ENCODE measurements at regions not wholly inside any gene's neighbourhood (a gene's known extent, or its start where the extent isn't known, plus 50 kb on each side); places are given as distances from the start of the nearest gene placed in this dataset.

DNA sequence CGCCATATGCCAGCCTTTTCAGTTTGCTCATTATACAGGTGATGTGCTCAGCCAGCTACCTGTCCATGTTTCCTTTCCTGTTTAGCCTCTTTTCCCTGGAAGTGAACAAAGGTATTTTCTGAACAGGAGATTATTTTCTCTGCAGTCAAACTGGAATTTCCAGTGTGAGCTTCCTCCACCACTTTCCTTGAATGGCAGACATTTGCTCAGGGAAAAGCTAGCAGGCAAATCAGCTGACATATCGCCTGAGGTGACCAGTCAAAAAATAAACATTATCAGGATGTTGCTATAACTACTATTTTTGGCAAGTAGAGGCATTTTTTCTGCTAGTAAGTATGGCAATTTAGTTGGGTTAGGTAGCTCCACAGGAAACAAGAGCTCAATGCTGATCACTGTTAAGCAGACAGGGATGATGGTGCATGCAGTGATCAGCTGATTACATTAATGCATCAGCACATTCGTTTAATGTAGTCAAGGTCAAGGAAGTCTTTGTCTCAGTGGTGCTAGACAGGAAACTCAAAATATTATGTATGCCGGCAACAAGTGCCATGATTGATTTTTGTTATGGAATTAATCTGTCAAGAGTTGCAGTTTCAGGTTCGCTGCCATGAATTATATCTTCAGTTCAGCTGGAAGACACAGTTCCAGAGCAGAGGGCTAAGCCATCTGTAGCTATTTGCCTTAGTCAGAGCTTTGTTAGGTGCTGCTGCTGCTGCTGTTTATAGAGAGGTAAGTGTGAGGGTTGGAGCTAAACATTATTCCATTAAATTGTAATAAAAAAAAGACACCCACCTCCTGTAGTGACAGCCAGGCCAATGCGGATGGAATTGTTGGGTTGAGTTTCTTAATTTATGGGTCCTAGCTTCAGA lies 179.7 kb upstream of the ST6GALNAC5 start:
- TF ChIP-seq, protein P1, sequence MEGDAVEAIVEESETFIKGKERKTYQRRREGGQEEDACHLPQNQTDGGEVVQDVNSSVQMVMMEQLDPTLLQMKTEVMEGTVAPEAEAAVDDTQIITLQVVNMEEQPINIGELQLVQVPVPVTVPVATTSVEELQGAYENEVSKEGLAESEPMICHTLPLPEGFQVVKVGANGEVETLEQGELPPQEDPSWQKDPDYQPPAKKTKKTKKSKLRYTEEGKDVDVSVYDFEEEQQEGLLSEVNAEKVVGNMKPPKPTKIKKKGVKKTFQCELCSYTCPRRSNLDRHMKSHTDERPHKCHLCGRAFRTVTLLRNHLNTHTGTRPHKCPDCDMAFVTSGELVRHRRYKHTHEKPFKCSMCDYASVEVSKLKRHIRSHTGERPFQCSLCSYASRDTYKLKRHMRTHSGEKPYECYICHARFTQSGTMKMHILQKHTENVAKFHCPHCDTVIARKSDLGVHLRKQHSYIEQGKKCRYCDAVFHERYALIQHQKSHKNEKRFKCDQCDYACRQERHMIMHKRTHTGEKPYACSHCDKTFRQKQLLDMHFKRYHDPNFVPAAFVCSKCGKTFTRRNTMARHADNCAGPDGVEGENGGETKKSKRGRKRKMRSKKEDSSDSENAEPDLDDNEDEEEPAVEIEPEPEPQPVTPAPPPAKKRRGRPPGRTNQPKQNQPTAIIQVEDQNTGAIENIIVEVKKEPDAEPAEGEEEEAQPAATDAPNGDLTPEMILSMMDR (IDR thresholded peaks at IDR 0.05), result no peak
- TF ChIP-seq EZH2 (IDR thresholded peaks at IDR 0.05), result no peak
- no peak for TF ChIP-seq EZH2phosphoT487 (IDR thresholded peaks at IDR 0.05)
